DMS 273 treated with DMSO at 0.1 percent for 48 hours (cell line): ENCODE measurements at regions not wholly inside any gene's neighbourhood (a gene's known extent, or its start where the extent isn't known, plus 50 kb on each side); places are given as distances from the start of the nearest gene placed in this dataset.
"Not testable (repeated sequence)": the region's sequence is repeated elsewhere in the genome, so short reads cannot be mapped to it uniquely, and the experiment has no call there.

Experiments used
- DNase-seq: peaks from one replicate; lab custom pipeline; 2025; lab: John Stamatoyannopoulos, UW

- no peak for DNase-seq
These were observed 1181.4 kb downstream of the RPA4 start for GRCh38 chrX:98065151-98065550.

DNA sequence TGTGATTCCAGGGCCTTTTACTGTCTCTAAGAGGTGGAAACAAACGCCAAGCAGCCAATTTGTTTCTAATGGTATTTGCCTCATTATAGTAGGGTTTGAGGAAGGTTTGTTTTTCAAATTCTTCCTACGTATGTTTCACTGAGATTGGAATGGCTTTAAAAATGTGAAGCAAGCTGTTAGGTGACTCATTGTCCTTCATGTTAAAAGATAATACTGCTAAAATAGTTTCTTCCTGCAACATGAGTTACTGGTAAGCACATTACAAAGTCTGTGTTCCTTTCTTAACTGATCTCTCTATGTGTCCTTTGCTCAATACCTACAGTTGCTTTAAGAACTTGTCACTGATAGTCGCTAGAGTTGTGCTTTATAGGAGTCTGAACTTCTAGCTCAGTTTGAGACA lies 1183.9 kb downstream of the RPA4 start:
- DNase-seq, result no peak

DNA sequence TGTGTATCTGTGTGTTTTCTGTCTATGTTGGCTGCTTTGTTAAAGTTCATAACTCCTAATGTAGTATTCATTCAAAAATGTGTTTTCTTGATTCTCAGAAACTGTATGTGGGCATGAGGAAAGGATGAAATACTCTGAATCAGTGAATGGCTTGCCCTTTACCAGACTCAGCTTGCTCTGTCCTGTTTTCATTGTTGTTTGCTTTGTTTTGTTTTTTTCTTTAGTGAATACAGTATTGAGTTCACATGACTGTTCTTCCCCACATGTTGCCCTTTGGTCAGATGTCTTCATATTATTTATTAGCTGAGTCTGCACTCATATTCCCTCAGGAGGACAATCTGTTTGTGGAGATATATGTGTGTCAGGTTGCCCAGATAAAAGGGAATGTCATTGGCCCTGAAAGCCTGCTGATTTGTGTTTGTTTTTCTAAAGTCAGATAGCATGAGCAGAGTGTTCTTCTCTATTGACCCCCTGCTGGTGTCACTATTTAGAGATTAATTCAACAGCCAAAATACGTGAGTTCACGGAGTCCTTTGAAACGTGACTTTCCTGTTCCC lies 1184.4 kb downstream of the RPA4 start:
- DNase-seq, result no peak

- no peak for DNase-seq
These were observed 1187.6 kb downstream of the RPA4 start for GRCh38 chrX:98071331-98071730.

DNA sequence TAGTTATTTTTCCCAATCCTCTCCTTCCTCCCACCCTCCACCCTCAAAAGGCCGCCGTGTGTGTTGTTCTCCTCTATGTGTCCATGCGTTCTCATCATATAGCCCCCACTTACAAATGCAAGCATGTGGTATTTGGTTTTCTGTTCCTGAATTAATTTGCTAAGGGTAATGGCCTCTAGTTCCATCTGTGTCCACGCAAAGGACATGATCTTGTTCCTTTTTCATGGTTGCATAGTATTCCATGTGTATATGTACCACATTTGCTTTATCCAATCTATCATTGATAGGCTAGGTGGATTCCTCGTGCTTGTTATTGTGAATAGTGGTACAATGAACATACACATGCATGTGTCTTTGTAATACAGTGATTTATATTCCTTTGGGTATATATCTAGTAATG lies 1193.7 kb downstream of the RPA4 start:
- DNase-seq, result no peak

- DNase-seq, result no peak
These were observed 1228.0 kb downstream of the RPA4 start for GRCh38 chrX:98111684-98112083.

GRCh38 chrX:98114021-98114420 lies 1230.3 kb downstream of the RPA4 start:
- no peak for DNase-seq

DNA sequence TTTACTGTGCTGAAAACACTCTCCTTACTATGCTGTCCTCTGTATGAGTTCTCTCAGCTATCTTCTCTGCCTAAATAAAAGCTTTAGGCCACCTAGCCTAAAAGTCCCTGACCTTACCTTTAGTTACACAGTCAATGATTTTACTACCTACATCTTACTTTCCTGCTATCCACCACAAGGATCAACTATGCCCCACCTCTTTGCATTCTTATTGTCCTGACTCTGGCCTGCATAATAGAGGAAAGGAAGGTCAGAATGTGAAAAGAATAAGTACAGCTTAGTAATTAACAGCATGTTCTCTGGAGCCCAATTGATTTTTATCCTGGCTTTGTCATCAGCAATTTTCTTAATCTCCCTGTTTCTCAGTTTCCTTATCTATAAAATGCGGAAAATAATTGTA lies 1257.8 kb downstream of the RPA4 start:
- DNase-seq, result no peak

DNA sequence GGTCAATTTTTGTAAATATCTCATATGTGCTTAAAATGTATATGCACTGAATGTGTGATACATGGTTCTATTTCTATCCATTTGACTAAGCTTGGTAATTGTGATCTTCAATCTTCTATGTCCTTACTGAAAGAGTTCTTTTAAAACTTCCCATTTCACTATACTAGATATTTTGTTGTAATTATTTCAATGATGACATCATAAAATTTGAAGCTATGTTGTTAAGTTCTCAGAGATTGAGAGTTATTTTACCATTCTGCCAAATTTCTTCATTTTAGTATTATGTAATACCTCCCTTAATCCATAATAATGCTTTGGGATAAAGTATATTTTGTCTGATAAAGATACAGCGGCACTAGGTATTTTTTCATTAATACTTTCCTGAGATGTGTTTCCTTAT lies 1307.3 kb downstream of the RPA4 start:
- DNase-seq, result no peak

GRCh38 chrX:98194036-98194435 lies 1310.3 kb downstream of the RPA4 start:
- no peak for DNase-seq

GRCh38 chrX:98203800-98204199 lies 1320.1 kb downstream of the RPA4 start:
- DNase-seq, result no peak

- no peak for DNase-seq
These were observed 1324.2 kb downstream of the RPA4 start for GRCh38 chrX:98207947-98208346.

DNA sequence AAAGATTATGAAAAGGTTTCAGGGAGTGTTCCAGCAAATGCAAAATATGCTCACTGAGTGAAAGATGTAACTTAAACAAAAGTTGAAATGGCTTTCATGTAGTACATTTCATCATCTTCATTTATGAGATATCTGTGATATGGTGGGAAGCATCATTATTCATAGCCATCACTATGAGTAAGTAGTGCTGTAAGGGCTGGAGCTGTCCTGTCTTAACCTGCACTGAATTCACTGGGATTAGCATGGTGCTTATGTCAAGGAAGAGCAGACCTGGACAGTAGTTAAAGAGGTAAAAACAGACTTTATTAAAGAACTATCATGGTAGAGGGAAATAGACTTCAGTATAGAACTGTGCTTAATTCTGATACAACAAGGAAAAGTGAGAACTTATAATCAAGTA lies 1347.3 kb downstream of the RPA4 start:
- DNase-seq, result no peak

DNA sequence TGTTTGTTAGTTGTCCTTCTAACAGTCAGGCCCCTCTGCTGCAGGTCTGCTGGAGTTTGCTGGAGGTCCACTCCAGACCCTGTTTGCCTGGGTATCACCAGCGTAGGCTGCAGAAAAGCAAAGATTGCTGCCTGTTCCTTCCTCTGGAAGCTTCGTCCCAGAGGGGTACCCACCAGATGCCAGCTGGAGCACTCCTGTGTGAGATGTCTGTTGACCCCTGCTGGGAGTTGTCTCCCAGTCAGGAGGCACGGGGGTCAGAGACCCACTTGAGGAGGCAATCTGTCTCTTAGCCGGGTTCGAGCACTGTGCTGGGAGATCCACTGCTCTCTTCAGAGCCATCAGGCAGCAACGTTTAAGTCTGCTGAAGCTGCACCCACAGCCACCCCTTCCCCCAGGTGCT lies 1356.4 kb downstream of the RPA4 start:
- not testable (repeated sequence) for DNase-seq

GRCh38 chrX:98263135-98263534 lies 1379.4 kb downstream of the RPA4 start:
- no peak for DNase-seq

DNA sequence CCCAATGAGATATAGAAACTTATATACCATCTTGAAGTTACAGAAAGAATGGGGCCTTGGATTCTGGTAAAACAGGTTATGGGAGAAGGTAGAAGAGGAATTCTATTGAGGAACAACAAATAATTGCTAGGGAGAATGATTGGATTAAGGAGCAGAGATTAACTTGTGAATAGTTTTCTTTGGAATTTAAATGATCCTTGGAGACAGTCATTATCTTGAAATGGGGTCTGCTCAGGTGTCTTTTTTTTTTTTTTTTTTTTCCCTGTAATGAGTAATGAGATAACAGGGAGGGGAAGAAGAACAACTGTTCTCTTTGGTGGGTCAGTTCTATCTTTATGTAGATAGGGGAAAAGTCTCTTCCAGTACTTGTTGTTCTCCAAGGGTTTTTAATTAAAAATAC lies 1406.0 kb downstream of the RPA4 start:
- no peak for DNase-seq

GRCh38 chrX:98294310-98294709 lies 1410.6 kb downstream of the RPA4 start:
- DNase-seq, result no peak

GRCh38 chrX:98296129-98296528 lies 1412.4 kb downstream of the RPA4 start:
- no peak for DNase-seq

GRCh38 chrX:98299785-98300184 lies 1416.1 kb downstream of the RPA4 start:
- no peak for DNase-seq

GRCh38 chrX:98300536-98300935 lies 1416.8 kb downstream of the RPA4 start:
- DNase-seq, result not testable (repeated sequence)

DNA sequence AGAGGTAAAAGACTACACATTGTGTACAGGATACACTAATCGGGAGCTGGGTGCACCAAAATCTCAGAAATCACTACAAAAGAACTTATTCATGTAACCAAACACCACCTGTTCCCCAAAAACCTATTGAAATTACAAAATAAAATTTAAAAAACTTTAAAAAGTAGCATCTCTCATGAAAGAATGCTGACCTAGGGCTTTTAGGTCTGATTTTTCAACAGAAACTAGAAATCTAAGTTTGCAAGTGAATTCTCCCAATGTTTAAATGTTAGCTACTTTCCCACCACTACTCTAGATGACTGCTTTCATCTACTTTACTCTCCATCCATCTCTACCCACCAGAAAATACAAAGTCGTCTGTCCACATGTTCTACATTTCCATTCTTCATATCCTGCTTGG lies 1447.7 kb downstream of the RPA4 start:
- DNase-seq, result no peak

GRCh38 chrX:98338544-98338943 lies 1454.8 kb downstream of the RPA4 start:
- DNase-seq, result no peak

GRCh38 chrX:98350940-98351339 lies 1467.2 kb downstream of the RPA4 start:
- DNase-seq, result no peak

DNA sequence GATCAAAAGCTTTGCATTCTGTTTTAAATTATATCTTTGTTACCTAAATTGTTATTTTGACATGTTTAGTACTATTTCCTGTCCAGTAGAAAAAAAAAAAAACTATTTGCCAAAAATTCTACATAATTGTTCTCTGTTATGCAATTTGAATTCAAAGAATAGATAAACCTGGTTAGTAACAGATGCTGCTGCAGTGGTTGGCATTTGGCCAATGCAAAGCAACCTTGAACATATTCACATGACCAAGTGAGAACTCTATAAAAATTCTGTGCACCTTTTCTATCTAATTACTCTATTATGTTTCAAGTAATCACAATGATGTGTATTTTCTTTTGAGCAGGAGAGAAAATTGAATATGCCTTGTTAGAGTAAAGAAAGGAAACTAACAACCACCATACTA lies 1473.4 kb downstream of the RPA4 start:
- no peak for DNase-seq

GRCh38 chrX:98362630-98363029 lies 1478.9 kb downstream of the RPA4 start:
- no peak for DNase-seq
